ENCODE measurements at regions not wholly inside any gene's neighbourhood (a gene's known extent, or its start where the extent isn't known, plus 50 kb on each side); places are given as distances from the start of the nearest gene placed in this dataset.
"Not testable (repeated sequence)": the region's sequence is repeated elsewhere in the genome, so short reads cannot be mapped to it uniquely, and the experiment has no call there.

GRCh38 chr7:13124629-13125028 is 437.2 kb downstream of the ARL4A start:
- POLR2A ChIA-PET; H3K4me1 ChIP-seq (ENCODE audit: control insufficient read depth, insufficient read depth, low read length); in situ Hi-C loops (cut with MboI); H3K27me3 ChIP-seq (replicated peaks in 1 of 2; ENCODE audit: control insufficient read depth in 2 of 2, insufficient read depth in 2 of 2, low read length in 1 of 2); H3K27ac ChIP-seq (ENCODE audit: control insufficient read depth, insufficient read depth); H4K20me1 ChIP-seq (ENCODE audit: control insufficient read depth, insufficient read depth); intact Hi-C loops (cut with micrococcal nuclease; ENCODE audit: unreplicated experiment); RAD21 ChIA-PET (ENCODE audit: unreplicated experiment); SMC1A ChIA-PET (ENCODE audit: uncharacterized antibody, unreplicated experiment); H2AFZ ChIP-seq (ENCODE audit: control insufficient read depth, low read depth, low read length); H3K9ac ChIP-seq (ENCODE audit: control insufficient read depth, insufficient read depth, low read length); ATAC-seq; DNase-seq (ENCODE audit: low read depth, low spot score); H3K36me3 ChIP-seq (ENCODE audit: control insufficient read depth in 2 of 2, insufficient read depth in 2 of 2, low read length in 1 of 2); H3K4me3 ChIP-seq; H3K4me2 ChIP-seq (ENCODE audit: control insufficient read depth, insufficient read depth); H3K79me2 ChIP-seq (ENCODE audit: control insufficient read depth, insufficient read depth, low read length); FAIRE-seq; BruUV-seq (replicated peaks); CTCF ChIA-PET; H3K9me3 ChIP-seq (replicated peaks; ENCODE audit: control insufficient read depth, insufficient read depth, low read length): not testable (repeated sequence)
- WGBS (ENCODE audit: insufficient coverage, insufficient replicate concordance, low lambda C conversion rate, missing lambda C conversion rate), result 91% methylated on average over 2 of the region's 2 CpGs

- ChIA-PET CTCF (interaction anchor here (0.6 kb wide), 1 partner anchor 32 kb away, joined by 3 read pairs; no protein-coding TSS in a partner anchor), RAD21 (ENCODE audit: unreplicated experiment) (no interaction called here), POLR2A (no interaction called here), SMC1A (ENCODE audit: uncharacterized antibody, unreplicated experiment) (interaction anchor here (0.9 kb wide), 1 partner anchor 8 kb away, joined by 3 read pairs; no protein-coding TSS in a partner anchor)
- in situ Hi-C loops (cut with MboI) (no loop called here), intact Hi-C loops (cut with micrococcal nuclease; ENCODE audit: unreplicated experiment) (no loop called here)
- no peaks in the 10 kb centered on the region for H3K4me1 ChIP-seq (ENCODE audit: control insufficient read depth, insufficient read depth, low read length)
- no peak overlapping the region for H3K4me3 ChIP-seq
- WGBS (ENCODE audit: insufficient coverage, insufficient replicate concordance, low lambda C conversion rate, missing lambda C conversion rate), result 25% methylated on average over 5 of the region's 5 CpGs
- H3K4me2 ChIP-seq (ENCODE audit: control insufficient read depth, insufficient read depth), result no peak overlapping the region
- H3K9ac ChIP-seq (ENCODE audit: control insufficient read depth, insufficient read depth, low read length), result no peak overlapping the region
- H3K9me3 ChIP-seq (replicated peaks; ENCODE audit: control insufficient read depth, insufficient read depth, low read length), result no peaks in the 10 kb centered on the region
- no TSS peak for BruUV-seq (replicated peaks)
- no peak for ATAC-seq
- no peaks in the 10 kb centered on the region for H3K36me3 ChIP-seq (ENCODE audit: control insufficient read depth in 2 of 2, insufficient read depth in 2 of 2, low read length in 1 of 2)
- FAIRE-seq, result no peak
- no peak overlapping the region for H3K27ac ChIP-seq (ENCODE audit: control insufficient read depth, insufficient read depth)
- no peaks in the 10 kb centered on the region for H3K27me3 ChIP-seq (replicated peaks in 1 of 2; ENCODE audit: control insufficient read depth in 2 of 2, insufficient read depth in 2 of 2, low read length in 1 of 2)
- no peak for DNase-seq (ENCODE audit: low read depth, low spot score)
- no peaks in the 10 kb centered on the region for H4K20me1 ChIP-seq (ENCODE audit: control insufficient read depth, insufficient read depth)
- H2AFZ ChIP-seq (ENCODE audit: control insufficient read depth, low read depth, low read length), result no peak overlapping the region
- no peaks in the 10 kb centered on the region for H3K79me2 ChIP-seq (ENCODE audit: control insufficient read depth, insufficient read depth, low read length)
- TF ChIP-seq BACH1 (IDR thresholded peaks at IDR 0.05; ENCODE audit: borderline replicate concordance) (no peak), EGR1 (IDR thresholded peaks at IDR 0.05; ENCODE audit: borderline replicate concordance in 1 of 2, low read depth in 2 of 2, low read length in 2 of 2) (no peak), E2F4 (IDR thresholded peaks at IDR 0.05; ENCODE audit: low read depth, low read length) (no peak), CHD2 (IDR thresholded peaks at IDR 0.05; ENCODE audit: borderline replicate concordance, low read depth, low read length) (no peak), YBX1 (IDR thresholded peaks at IDR 0.05) (no peak), CBFB (IDR thresholded peaks at IDR 0.05; ENCODE audit: low read depth) (no peak), ASH2L (IDR thresholded peaks at IDR 0.05; ENCODE audit: borderline replicate concordance, low read depth) (no peak), IRF3 (IDR thresholded peaks at IDR 0.05) (no peak), USF1 (IDR thresholded peaks at IDR 0.05; ENCODE audit: borderline replicate concordance, extremely low read length, insufficient read depth, low read depth, low read length) (no peak), E2F8 (IDR thresholded peaks at IDR 0.05; ENCODE audit: low read depth, partially characterized antibody) (no peak), BHLHE40 (IDR thresholded peaks at IDR 0.05; ENCODE audit: borderline replicate concordance in 1 of 2, low read depth in 2 of 2, low read length in 1 of 2) (no peak)
Measured at GRCh38 chr7:13126347-13126746, 438.9 kb downstream of the ARL4A start.

Data from GM12878 (cell line).